SH-SY5Y (cell line): ENCODE measurements at regions not wholly inside any gene's neighbourhood (a gene's known extent, or its start where the extent isn't known, plus 50 kb on each side); places are given as distances from the start of the nearest gene placed in this dataset.

Source experiments
- GATA2 ChIP-seq: IDR thresholded peaks from 2 replicates; pipeline ENCODE4 v1.6.1; 2011; ENCODE audit warnings: mild to moderate bottlenecking, low read depth, low read length
- GATA3 ChIP-seq: IDR thresholded peaks from 2 replicates; pipeline ENCODE4 v1.6.1; 2011; ENCODE audit warnings: low read depth, mild to moderate bottlenecking, low read length, moderate library complexity

DNA sequence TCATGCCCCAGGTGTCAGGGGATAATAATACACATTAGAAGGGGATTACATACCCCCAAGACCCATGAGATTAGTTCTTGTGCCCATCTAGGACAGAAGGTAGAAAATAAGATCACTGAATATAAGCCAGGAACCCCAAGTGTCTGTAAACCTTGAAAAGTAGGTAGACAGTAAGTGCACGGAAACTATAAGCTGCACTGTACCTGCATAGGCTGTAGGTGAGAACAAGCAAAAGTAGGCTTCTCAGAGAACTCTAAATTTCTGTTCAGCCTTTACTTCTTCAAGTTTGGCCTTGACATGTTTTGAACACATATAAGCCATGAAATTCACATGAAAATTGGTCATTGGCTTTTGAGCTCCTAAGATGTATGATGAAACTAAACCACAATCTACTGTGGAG is 113.0 kb upstream of the FSIP2 start:
- no peak for TF ChIP-seq GATA2
- TF ChIP-seq GATA3 = no peak
